AG09309 (cell line): ENCODE measurements at regions not wholly inside any gene's neighbourhood (a gene's known extent, or its start where the extent isn't known, plus 50 kb on each side); places are given as distances from the start of the nearest gene placed in this dataset.

ENCODE experiments used
- DNase-seq: peaks from one replicate; pipeline ENCODE4 v3.0.0-alpha.2; 2010; ENCODE audit warnings: low read depth
- H3K4me3 ChIP-seq: 2 replicates; pipeline ENCODE4 v1.5.1; 2011; ENCODE audit warnings: mild to moderate bottlenecking, low read depth, low read length, moderate library complexity; ENCODE audit not compliant: control insufficient read depth
- TF ChIP-seq, protein P1 (sequence below): IDR thresholded peaks from 2 replicates; pipeline ENCODE4 v1.5.1; 2011; ENCODE audit warnings: mild to moderate bottlenecking, low read depth, low read length, inconsistent platforms; ENCODE audit not compliant: insufficient read depth, control insufficient read depth; ENCODE audit errors: missing control alignments

DNA sequence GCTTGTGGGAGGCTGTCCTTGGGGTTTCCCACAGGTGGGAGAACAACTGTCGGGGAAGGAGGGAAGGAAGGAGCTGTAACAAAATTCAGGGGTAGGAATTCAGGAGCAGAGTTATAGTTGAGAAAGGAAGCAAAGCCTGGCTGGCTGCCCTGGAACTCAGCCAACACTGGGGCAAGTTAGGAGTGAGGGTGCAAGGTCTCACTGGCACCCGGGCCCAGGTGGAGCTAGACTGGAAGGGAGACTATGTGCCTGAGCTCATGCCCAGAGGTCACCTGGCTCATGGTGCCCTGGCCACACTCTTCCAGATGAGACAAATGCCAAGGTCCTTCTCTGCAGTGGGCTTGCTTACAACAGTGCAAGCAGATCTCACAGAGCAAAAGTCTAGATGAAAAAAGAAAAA lies 75.6 kb upstream of the ARHGAP28 start:
- no peak for DNase-seq

DNA sequence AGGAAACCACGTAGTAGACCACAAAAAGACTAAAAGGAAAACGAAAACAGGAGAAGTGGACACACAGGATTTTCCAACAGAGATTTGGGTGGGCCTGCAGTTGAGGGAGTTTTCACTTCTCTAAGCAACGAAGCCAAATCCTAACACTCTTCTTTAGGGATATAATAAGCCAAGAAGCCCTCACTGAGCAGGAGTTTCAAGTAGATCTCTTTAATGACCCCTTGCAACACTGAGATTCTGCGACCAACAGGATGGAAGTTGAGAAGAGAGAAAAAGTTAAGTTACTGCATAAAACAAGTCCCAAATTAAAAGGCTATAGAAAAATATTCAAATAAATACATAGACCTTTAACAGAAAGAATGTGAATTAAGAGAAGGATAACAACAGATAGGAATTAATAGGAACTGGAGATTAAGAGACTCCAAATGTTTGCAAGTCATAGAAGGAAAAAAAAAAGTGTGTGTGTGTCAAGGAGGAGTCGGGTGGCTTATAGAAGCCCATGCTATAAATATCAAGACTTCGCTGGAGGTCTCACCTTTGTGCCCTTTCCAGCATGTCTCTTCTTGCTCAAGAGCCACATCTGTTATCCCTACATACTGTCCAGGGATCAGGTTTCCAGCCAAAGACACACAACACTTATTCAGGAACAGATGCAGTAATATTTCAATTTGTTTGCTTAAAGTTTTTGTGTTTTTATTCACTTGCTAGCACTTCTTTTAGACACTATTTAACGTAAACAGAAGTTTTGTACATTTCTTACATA lies 69.4 kb upstream of the ARHGAP28 start:
- no peak for DNase-seq
- H3K4me3 ChIP-seq, result no peak overlapping the region
- TF ChIP-seq, protein P1, sequence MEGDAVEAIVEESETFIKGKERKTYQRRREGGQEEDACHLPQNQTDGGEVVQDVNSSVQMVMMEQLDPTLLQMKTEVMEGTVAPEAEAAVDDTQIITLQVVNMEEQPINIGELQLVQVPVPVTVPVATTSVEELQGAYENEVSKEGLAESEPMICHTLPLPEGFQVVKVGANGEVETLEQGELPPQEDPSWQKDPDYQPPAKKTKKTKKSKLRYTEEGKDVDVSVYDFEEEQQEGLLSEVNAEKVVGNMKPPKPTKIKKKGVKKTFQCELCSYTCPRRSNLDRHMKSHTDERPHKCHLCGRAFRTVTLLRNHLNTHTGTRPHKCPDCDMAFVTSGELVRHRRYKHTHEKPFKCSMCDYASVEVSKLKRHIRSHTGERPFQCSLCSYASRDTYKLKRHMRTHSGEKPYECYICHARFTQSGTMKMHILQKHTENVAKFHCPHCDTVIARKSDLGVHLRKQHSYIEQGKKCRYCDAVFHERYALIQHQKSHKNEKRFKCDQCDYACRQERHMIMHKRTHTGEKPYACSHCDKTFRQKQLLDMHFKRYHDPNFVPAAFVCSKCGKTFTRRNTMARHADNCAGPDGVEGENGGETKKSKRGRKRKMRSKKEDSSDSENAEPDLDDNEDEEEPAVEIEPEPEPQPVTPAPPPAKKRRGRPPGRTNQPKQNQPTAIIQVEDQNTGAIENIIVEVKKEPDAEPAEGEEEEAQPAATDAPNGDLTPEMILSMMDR, result no peak

More for the DNA sequence above, 75.6 kb upstream of the ARHGAP28 start:
- TF ChIP-seq, protein P1, result no peak
- no peak overlapping the region for H3K4me3 ChIP-seq

DNA sequence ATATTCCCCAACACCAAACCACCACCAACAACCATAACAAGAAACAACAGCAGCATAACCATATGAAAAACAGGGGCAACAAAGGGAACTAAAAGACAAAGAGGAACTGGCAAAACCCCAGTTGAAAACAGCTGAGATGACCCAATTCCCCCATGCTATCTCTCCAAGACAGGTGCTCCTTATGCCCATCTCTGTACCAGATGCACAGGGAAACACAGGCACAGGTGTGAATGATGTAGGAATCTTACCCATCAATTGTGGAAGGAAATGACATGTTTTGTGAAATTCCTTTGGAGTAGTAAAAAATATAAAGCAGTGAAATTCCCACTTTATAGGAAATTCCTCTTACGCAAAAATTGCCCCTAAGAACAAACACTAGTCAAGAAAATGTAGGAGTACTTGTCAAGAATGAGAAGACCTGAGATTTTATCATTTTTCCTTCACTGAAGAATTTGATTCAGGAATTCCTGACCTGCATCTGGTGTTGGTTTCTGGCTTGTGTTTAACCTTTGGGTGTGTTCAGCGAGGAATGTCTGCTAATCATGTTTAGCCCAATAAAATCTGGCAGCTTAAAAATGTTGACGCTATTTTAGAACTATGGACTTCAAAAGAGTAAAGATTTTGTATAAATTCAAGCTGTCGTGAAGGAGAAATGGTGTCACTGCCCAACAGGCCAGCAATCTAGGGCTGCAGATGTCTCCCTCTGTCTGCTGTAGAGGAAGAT lies 67.7 kb upstream of the ARHGAP28 start:
- H3K4me3 ChIP-seq, result no peak overlapping the region
- TF ChIP-seq, protein P1, result no peak
- no peak for DNase-seq

DNA sequence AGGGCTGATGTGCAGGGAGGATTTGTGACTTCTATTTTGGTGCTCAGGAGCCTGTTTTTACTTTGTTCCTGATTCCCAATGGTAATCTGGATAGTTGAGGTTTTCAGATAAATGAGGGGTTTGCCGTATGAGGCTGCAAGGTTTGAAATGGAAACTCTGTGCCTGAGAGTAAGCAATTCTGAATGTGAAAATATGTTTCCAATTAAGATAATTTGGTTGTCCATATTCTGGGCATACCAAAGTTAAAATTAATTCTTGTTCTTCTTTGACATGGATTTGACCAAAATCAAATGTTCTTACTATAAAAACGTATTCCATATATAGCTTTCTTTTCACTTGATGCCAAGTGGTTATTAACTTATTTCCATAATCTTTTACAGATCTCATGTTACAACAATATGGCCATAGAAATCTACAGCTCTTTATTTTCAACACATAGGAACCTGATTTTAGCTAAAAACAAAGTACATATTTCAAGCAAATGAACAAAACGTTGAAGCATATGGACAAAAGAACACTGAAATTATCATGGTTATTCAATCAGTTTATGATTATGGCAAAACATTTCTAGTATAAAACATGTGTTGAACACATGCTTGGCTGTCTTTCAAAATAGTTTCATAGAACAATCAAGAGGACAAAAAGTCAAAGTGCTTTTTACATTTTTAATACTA lies 63.4 kb upstream of the ARHGAP28 start:
- no peak for DNase-seq
- no peak overlapping the region for H3K4me3 ChIP-seq
- TF ChIP-seq, protein P1, result no peak

DNA sequence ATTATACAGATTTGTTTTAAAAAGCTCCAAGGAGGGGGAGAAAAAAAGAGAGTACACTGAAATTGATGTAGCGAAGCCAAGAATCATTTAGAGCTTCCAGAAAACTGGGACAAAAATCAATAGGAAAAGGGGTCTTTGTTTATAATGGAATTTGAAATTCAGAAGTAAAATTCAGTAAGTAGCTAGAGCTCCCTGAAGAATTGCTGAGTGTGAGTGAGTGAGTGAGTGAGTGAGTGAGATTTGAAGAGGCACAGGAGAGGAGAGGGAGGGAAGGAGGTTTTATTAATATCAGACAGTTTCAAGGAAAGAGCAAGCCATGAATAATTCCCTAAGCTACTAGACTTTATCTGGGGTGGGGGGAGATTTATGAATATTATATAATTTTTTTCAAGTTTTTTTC lies 60.7 kb upstream of the ARHGAP28 start:
- TF ChIP-seq, protein P1, result no peak
- no peak for DNase-seq
- H3K4me3 ChIP-seq, result no peak overlapping the region

DNA sequence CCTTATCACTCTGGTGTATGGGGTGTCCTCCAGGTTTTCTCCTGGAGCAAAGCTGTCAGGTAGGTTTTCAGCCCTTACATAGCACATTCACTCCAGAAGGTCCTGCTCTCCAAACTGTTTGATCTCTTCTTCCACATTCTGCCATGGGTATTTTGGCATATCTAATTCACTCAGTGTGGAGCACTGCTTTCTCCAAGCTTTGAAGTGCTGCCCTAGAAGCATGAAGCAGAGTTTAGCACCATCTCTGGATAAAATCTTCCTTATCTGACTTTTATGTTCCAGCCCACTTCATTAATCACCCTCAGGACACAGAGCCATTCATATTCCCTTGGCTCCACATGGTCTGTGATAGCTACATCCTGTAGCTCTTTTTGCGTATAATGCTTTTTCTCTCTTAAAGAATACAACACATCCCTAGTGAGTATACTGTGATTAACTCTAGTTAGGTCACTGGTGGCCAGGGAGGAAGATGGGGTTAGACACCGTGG lies 56.7 kb upstream of the ARHGAP28 start:
- no peak overlapping the region for H3K4me3 ChIP-seq
- TF ChIP-seq, protein P1, result no peak

More for the DNA sequence above, 56.7 kb upstream of the ARHGAP28 start:
- DNase-seq, result no peak
